HepG2 (cell line): ENCODE measurements at regions not wholly inside any gene's neighbourhood (a gene's known extent, or its start where the extent isn't known, plus 50 kb on each side); places are given as distances from the start of the nearest gene placed in this dataset.

Source experiments
- ATAC-seq: fragments of 200-7000 bp; cut with Tn5 transposase; 3 replicates; pipeline ENCODE4 v1.9.1; 2020; ENCODE audit warnings: mild to moderate bottlenecking, moderate library complexity
- BruUV-seq: library from RNA; stranded (reverse); fragments of 400-500 nt; replicated peaks from 2 replicates; lab custom pipeline; 2021; lab: Mats Ljungman, UMichigan
- CTCF ChIA-PET: fragments of 300-600 bp; formaldehyde crosslinking; extraction: SDS; loops from one replicate; lab custom pipeline; 2021; ENCODE audit warnings: low total read pairs, inconsistent platforms, low intra/inter-chr PET ratio; lab: Yijun Ruan, JAX
- POLR2A ChIA-PET: fragments of 350-600 bp; sonication (Branson Sonifier 250); formaldehyde crosslinking; loops from one replicate; lab custom pipeline; 2020; ENCODE audit warnings: antibody characterized with exemption, inconsistent platforms; lab: Yijun Ruan, JAX
- DNase-seq: peaks from one replicate; pipeline ENCODE4 v3.0.0-alpha.2; 2015; ENCODE audit warnings: low spot score
- FAIRE-seq: peaks from 3 replicates; lab custom pipeline; 2011; peaks lifted over from hg19 to GRCh38; lab: Jason Lieb, UNC
- H2AFZ ChIP-seq: one replicate; pipeline ENCODE4 v1.6.1; 2011; ENCODE audit warnings: low read length, inconsistent platforms
- H3K27ac ChIP-seq: fragments of 300-600 bp; 3 replicates; pipeline ENCODE4 v1.8.0; 2011; ENCODE audit warnings: mixed run types, mild to moderate bottlenecking, mixed read lengths, low read length, inconsistent platforms; ENCODE audit not compliant: insufficient read depth; ENCODE audit errors: extremely low read length
- H3K27me3 ChIP-seq, 2 experiments: fragments of 200-600 bp in 1 of 2; 2 replicates in 1 of 2; 3 replicates in 1 of 2; pipeline versions ENCODE4 v1.6.0 to v1.8.0; 2011; ENCODE audit warnings: low read length in 2 of 2, mild to moderate bottlenecking in 2 of 2, moderate library complexity in 2 of 2, inconsistent platforms in 1 of 2; ENCODE audit not compliant: insufficient read depth in 2 of 2, control insufficient read depth in 1 of 2
- H3K36me3 ChIP-seq, 2 experiments: fragments of 200-600 bp in 1 of 2; replicated peaks in 1 of 2; 2 replicates in 1 of 2; 3 replicates in 1 of 2; pipeline versions ENCODE4 v1.5.1 to v1.8.0; 2011; ENCODE audit warnings: low read length in 2 of 2, inconsistent platforms in 1 of 2; ENCODE audit not compliant: insufficient read depth in 2 of 2, control insufficient read depth in 1 of 2
- H3K4me1 ChIP-seq: 2 replicates; pipeline ENCODE4 v1.5.1; 2012; ENCODE audit warnings: low read length, inconsistent platforms; ENCODE audit not compliant: insufficient read depth
- H3K4me2 ChIP-seq: 2 replicates; pipeline ENCODE4 v1.6.0; 2011; ENCODE audit warnings: low read depth, low read length, inconsistent platforms
- H3K4me3 ChIP-seq, 3 experiments: fragments of 200-600 bp in 1 of 3; sonication (generic), shearing (Covaris generic) in 1 of 3; replicated peaks in 1 of 3; 2 replicates each; pipeline ENCODE4 v1.5.1; 2011 to 2016; ENCODE audit warnings: low read length in 3 of 3, inconsistent platforms in 2 of 3, low read depth in 2 of 3, mild to moderate bottlenecking in 2 of 3, control low read depth in 1 of 3, mixed read lengths in 1 of 3; ENCODE audit not compliant: insufficient read depth in 1 of 3
- H3K79me2 ChIP-seq: one replicate; pipeline ENCODE4 v1.6.1; 2011; ENCODE audit warnings: low read length, inconsistent platforms; ENCODE audit not compliant: insufficient read depth
- H3K9ac ChIP-seq: 2 replicates; pipeline ENCODE4 v1.6.0; 2011; ENCODE audit warnings: mild to moderate bottlenecking, low read depth, low read length, inconsistent platforms; ENCODE audit not compliant: insufficient read depth
- H3K9me3 ChIP-seq: 2 replicates; pipeline ENCODE4 v1.5.1; 2012; ENCODE audit warnings: mild to moderate bottlenecking, low read length
- H4K20me1 ChIP-seq: 2 replicates; pipeline ENCODE4 v1.6.0; 2011; ENCODE audit warnings: inconsistent platforms, mild to moderate bottlenecking, low read length, moderate library complexity; ENCODE audit not compliant: insufficient read depth
- BORCS8-MEF2B ChIP-seq: sonication (generic); formaldehyde crosslinking; IDR thresholded peaks from 2 replicates; pipeline ENCODE4 v1.8.0; 2022; ENCODE audit warnings: mild to moderate bottlenecking, missing genetic modification reagents
- DR1 ChIP-seq: sonication (generic); formaldehyde crosslinking; IDR thresholded peaks from 2 replicates; pipeline ENCODE4 v1.8.0; 2021; ENCODE audit warnings: mild to moderate bottlenecking, missing genetic modification reagents, inconsistent platforms
- NONO ChIP-seq, 2 experiments: fragments of 450-650 bp in 1 of 2; sonication (generic) in 1 of 2; formaldehyde crosslinking in 1 of 2; IDR thresholded peaks in 1 of 2; conservative IDR thresholded peaks in 1 of 2; 2 replicates each; pipeline versions ENCODE4 v1.6.1 to v1.8.0; 2017 to 2022; ENCODE audit warnings: mild to moderate bottlenecking in 1 of 2, missing genetic modification reagents in 1 of 2, moderate library complexity in 1 of 2
- SALL2 ChIP-seq: sonication (generic); formaldehyde crosslinking; IDR thresholded peaks from 2 replicates; pipeline ENCODE4 v1.8.1; 2023; ENCODE audit warnings: mild to moderate bottlenecking, missing genetic modification reagents, inconsistent platforms
- SIN3A ChIP-seq: IDR thresholded peaks from 2 replicates; pipeline ENCODE4 v1.6.1; 2011; ENCODE audit warnings: low read depth, mild to moderate bottlenecking, control low read depth, low read length, borderline replicate concordance
- TFDP1 ChIP-seq: IDR thresholded peaks from 2 replicates; pipeline ENCODE4 v1.6.1; 2016; ENCODE audit warnings: missing compliant biosample characterization, missing genetic modification reagents, borderline replicate concordance
- ZKSCAN1 ChIP-seq: fragments of 150-350 bp; IDR thresholded peaks from 2 replicates; pipeline ENCODE4 v1.6.1; 2014; ENCODE audit warnings: low read length
- ZNF12 ChIP-seq: sonication (generic); formaldehyde crosslinking; IDR thresholded peaks from 2 replicates; pipeline ENCODE4 v1.5.0; 2020; ENCODE audit warnings: missing genetic modification reagents
- ZNF558 ChIP-seq: sonication (generic); formaldehyde crosslinking; IDR thresholded peaks from 2 replicates; pipeline ENCODE4 v1.9.0; 2022; ENCODE audit warnings: mild to moderate bottlenecking, missing genetic modification reagents, borderline replicate concordance
- ZNF619 ChIP-seq: sonication (generic); formaldehyde crosslinking; IDR thresholded peaks from 2 replicates; pipeline ENCODE4 v1.4.0; 2020; ENCODE audit warnings: mild to moderate bottlenecking, missing genetic modification reagents
- ZNF672 ChIP-seq: sonication (generic); formaldehyde crosslinking; IDR thresholded peaks from 2 replicates; pipeline ENCODE4 v1.8.1; 2022; ENCODE audit warnings: missing genetic modification reagents
- WGBS: methylation state at CpG from one replicate; pipeline ENCODE4 v1.1.6; 2017; ENCODE audit warnings: low lambda C conversion rate; 5-methylcytosine and 5-hydroxymethylcytosine counted together
- in situ Hi-C: cut with HindIII; loops from 2 replicates; pipeline ENCODE4 v1.10.0; 2017; ENCODE audit warnings: low pct_unique_long_range_greater_than_20kb; ENCODE audit not compliant: extremely low pct_ligation_motif_present
- intact Hi-C: fragments of 100-400 bp; cut with micrococcal nuclease; formaldehyde crosslinking; loops from one replicate; pipeline ENCODE4 v1.10.0; 2022; ENCODE audit not compliant: unreplicated experiment

GRCh38 chr4:41320786-41321185, 64.1 kb downstream of the UCHL1 start (continued):
- no peak for TF ChIP-seq BORCS8-MEF2B (CRISPR knock-in tag)
- TF ChIP-seq SIN3A: no peak
- TF ChIP-seq, all 625 proteins: peak for 0

GRCh38 chr4:41321216-41321945, 64.7 kb downstream of the UCHL1 start:
- FAIRE-seq (no peak), ATAC-seq (no peak), DNase-seq (no peak)
- CTCF ChIA-PET: no interaction called here
- in situ Hi-C loops (no loop called here), intact Hi-C loops (no loop called here)
- Histone ChIP-seq H3K4me3 (no peak overlapping the region), H3K4me2 (no peak overlapping the region), H3K27ac (no peak overlapping the region), H3K27me3 (no peaks in the 10 kb centered on the region), H3K9me3 (no peaks in the 10 kb centered on the region), H4K20me1 (no peaks in the 10 kb centered on the region), H3K36me3 (no peaks in the 10 kb centered on the region), H3K4me1 (peaks cover 9% of the 10 kb centered on the region; the same call in 1 of the 2 replicates), H3K79me2 (no peaks in the 10 kb centered on the region), H3K9ac (no peak overlapping the region), H2AFZ (no peak overlapping the region)
- no TSS peak for BruUV-seq
- POLR2A ChIA-PET: no interaction called here
- TF ChIP-seq NONO (IDR thresholded peaks at IDR 0.05): no peak
- no peak for TF ChIP-seq NONO (CRISPR knock-in tag; conservative IDR thresholded peaks at IDR 0.05)
- peak; percentile 90 for TF ChIP-seq ZNF12 (CRISPR knock-in tag)

- CTCF ChIA-PET: no interaction called here
- no peak for ATAC-seq
- no TSS peak for BruUV-seq
- Histone ChIP-seq H4K20me1 (no peaks in the 10 kb centered on the region), H3K27me3 (no peaks in the 10 kb centered on the region), H3K4me2 (no peak overlapping the region), H3K4me1 (peaks cover 9% of the 10 kb centered on the region; the same call in 1 of the 2 replicates), H3K79me2 (no peaks in the 10 kb centered on the region), H3K9me3 (no peaks in the 10 kb centered on the region), H3K4me3 (no peak overlapping the region), H3K9ac (no peak overlapping the region), H3K27ac (no peak overlapping the region), H3K36me3 (no peaks in the 10 kb centered on the region), H2AFZ (no peak overlapping the region)
- FAIRE-seq: no peak
- intact Hi-C loops (no loop called here), in situ Hi-C loops (no loop called here)
- POLR2A ChIA-PET: no interaction called here
- no peak for DNase-seq
- no peak for TF ChIP-seq ZNF558 (CRISPR knock-in tag)
- TF ChIP-seq ZNF672 (CRISPR knock-in tag): no peak
- TF ChIP-seq TFDP1 (CRISPR knock-in tag): no peak
- no peak for TF ChIP-seq ZNF619
- no peak for TF ChIP-seq SALL2
- TF ChIP-seq ZKSCAN1: no peak
- no peak for TF ChIP-seq DR1 (CRISPR knock-in tag)
- whole genome bisulfite sequencing: 8% methylated on average over 4 of the region's 4 CpGs
Measured at GRCh38 chr4:41322617-41323016, 65.9 kb downstream of the UCHL1 start.
